GM12872 (cell line): ENCODE measurements at regions not wholly inside any gene's neighbourhood (a gene's known extent, or its start where the extent isn't known, plus 50 kb on each side); places are given as distances from the start of the nearest gene placed in this dataset.
A peak's percentile ranks its signal among the peaks of the same experiment; 100 is the strongest.

Experiments used
- CTCF ChIP-seq: IDR thresholded peaks from 3 replicates; pipeline ENCODE4 v1.5.1; 2011; ENCODE audit warnings: low read depth, mild to moderate bottlenecking, low read length, moderate library complexity; ENCODE audit not compliant: insufficient read depth

GRCh38 chr9:16265688-16266087, 604.8 kb downstream of the BNC2 start:
- no peak for TF ChIP-seq CTCF

- TF ChIP-seq CTCF: peak; percentile 69
These were observed 603.7 kb downstream of the BNC2 start for GRCh38 chr9:16266648-16267276.

GRCh38 chr9:16267281-16268066, 603.0 kb downstream of the BNC2 start:
- TF ChIP-seq CTCF: no peak

- no peak for TF ChIP-seq CTCF
These were observed 602.2 kb downstream of the BNC2 start for GRCh38 chr9:16268067-16268881.

GRCh38 chr9:16271967-16272366, 598.5 kb downstream of the BNC2 start:
- TF ChIP-seq CTCF: no peak

- TF ChIP-seq CTCF: no peak
These were observed 597.7 kb downstream of the BNC2 start for GRCh38 chr9:16272776-16273175.
